ENCODE measurements at regions not wholly inside any gene's neighbourhood (a gene's known extent, or its start where the extent isn't known, plus 50 kb on each side); places are given as distances from the start of the nearest gene placed in this dataset.

GRCh38 chr5:158324236-158324635 is 465.3 kb upstream of the CLINT1 start (continued):
- TF ChIP-seq RELA (IDR thresholded peaks at IDR 0.05; ENCODE audit: borderline replicate concordance, partially characterized antibody) (no peak), NBN (IDR thresholded peaks at IDR 0.05) (no peak), MLLT1 (IDR thresholded peaks at IDR 0.05) (no peak), MEF2B (IDR thresholded peaks at IDR 0.05; ENCODE audit: partially characterized antibody, poor library complexity, severe bottlenecking) (no peak), EP300 (IDR thresholded peaks at IDR 0.05; ENCODE audit: borderline replicate concordance in 1 of 2, control insufficient read depth in 1 of 2, low read depth in 2 of 2, low read length in 2 of 2) (no peak), E4F1 (IDR thresholded peaks at IDR 0.05; ENCODE audit: borderline replicate concordance, partially characterized antibody) (no peak), ZNF384 (IDR thresholded peaks at IDR 0.05; ENCODE audit: borderline replicate concordance, low read depth, low read length) (no peak), TCF12 (IDR thresholded peaks at IDR 0.05; ENCODE audit: low read depth, low read length) (no peak), BMI1 (IDR thresholded peaks at IDR 0.05; ENCODE audit: borderline replicate concordance) (no peak), PBX3 (IDR thresholded peaks at IDR 0.05; ENCODE audit: insufficient replicate concordance, low read depth, low read length) (no peak)
